ENCODE measurements at regions not wholly inside any gene's neighbourhood (a gene's known extent, or its start where the extent isn't known, plus 50 kb on each side); places are given as distances from the start of the nearest gene placed in this dataset.

- DNase-seq, result no peak
These were observed 418.5 kb upstream of the SEMA3A start for GRCh38 chr7:84612981-84613681.

DNA sequence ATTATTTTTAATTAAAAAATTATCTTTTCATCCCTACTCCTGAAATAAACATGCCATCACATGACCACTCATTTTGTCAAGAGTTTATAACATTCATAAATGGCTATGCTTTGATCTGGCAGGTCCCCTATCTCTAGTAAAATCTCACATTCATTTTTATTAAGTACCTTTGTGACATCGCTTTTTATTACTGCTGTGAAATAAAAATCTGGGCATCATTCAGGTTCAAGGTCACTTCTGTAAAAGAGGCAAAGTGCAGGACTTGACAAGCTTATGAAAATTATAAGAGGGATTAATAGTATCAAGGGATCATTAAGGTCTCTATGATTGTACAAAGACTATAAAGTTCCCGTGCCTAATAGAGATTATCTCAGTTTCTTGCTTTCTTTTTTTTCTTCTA lies 416.8 kb upstream of the SEMA3A start:
- no peak for DNase-seq

DNA sequence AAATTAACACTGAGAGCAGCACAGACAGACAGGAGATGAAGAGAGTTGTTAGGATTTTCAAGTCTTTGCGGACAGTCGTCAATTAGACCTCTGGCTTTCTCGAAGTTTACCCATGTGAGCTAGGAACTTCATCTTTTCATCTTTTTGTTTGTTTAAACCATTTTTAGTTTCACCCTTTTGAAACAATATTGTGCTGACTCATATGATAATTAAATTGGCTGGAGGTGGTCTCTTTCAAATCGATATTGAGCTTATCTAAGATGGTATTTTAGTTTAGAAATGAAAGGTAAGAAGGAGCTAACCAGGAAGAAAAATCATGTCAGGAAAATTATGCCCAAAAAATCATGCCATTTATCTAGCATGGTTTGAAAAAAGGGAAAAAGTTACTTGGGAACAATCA lies 415.8 kb upstream of the SEMA3A start:
- no peak for DNase-seq

DNA sequence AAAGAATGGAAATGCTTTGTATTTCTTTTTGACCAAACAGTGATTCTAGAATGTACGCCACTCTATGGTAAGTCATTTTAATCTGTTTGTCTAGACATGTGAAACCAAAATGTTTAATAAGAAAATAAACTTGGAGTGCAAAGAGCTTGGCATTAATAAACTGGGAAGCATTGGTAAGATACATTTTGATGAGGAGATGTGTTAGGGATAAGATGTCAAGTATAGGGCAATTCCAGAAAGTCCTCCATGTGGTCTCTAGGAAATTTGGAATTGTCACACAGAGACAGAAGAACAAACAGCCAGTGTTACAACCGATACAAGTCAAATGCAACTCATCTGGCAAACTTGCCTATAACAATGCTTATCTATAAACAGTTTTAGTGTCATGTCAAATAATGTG lies 410.7 kb upstream of the SEMA3A start:
- DNase-seq, result no peak

- no peak for DNase-seq
These were observed 409.0 kb upstream of the SEMA3A start for GRCh38 chr7:84603545-84603944.

DNA sequence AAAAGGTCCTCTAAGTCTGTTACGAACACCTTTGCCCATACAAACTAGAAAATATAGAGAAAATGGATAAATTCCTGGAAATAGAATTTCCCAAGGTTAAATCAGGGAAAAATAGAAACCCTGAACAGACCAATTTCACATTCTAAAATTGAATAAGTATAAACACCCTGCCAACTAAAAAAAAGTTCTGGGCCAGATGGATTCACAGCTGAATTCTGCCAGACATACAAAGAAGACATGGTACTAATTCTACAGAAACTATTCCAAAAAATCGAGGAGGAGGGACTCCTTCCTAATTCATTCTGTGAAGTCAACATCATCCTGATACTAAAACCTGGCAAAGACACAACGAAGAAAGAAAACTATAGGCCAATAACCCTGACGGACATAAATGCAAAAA lies 400.4 kb upstream of the SEMA3A start:
- no peak for DNase-seq

- no peak for DNase-seq
These were observed 397.3 kb upstream of the SEMA3A start for GRCh38 chr7:84591897-84592296.

- no peak for DNase-seq
These were observed 394.4 kb upstream of the SEMA3A start for GRCh38 chr7:84589012-84589411.

DNA sequence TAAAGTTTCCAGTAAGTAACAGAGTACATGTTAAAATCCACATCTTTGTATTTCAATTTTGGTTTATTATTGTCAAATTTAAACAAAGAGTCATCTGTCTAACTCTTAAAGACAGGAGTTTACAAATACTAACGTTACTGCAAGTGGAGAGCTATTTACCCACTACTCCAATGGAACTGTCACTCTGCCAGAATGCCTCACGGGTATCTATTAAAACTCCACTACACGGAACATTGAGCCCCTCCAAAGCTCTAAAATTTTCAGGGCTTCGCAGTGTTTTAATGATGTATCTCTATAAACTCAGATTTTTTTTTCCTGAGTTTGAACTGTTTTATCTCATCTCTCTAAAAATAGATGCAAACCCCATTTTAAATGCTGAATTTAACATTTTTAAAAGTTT lies 388.7 kb upstream of the SEMA3A start:
- DNase-seq, result no peak

DNA sequence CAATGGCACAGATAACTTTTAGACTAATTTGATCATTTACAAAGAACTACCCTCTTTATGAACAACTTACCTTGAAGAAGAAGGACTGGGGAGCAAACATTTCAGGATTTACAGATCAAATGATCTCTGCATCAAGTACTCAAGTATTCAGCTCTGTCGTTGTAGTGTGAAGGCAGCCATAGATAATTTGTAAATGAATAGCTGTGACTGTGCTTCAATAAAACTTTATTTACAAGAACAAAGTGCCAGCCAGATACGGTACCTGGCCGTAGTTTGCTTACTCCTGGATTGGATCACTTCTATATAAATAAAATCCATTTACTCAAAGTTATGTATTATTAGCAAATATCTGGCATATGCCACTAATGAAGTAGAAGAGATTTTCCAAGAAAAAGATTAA lies 388.2 kb upstream of the SEMA3A start:
- DNase-seq, result no peak

GRCh38 chr7:84578825-84579224 lies 384.2 kb upstream of the SEMA3A start:
- DNase-seq, result no peak

DNA sequence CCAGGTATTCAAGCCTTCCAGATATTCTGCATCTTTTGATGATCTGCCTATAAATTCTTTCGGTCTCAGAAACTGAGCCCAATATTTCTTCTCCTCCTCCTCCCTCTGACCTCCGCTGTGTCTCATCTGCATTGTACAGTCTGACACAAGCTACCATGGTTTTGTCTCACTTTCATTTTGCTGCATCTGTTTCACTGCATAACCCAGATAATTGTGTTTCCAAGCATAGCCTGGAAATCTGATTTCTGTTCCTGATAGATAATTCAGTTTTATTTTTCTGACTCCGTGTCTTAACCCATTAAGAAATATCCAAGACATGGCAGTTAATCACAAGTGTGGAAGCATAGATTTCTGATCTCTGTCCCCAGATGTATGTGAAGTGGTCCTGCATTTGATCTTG lies 374.2 kb upstream of the SEMA3A start:
- DNase-seq, result no peak

GRCh38 chr7:84565345-84566074 lies 370.9 kb upstream of the SEMA3A start:
- DNase-seq, result no peak

DNA sequence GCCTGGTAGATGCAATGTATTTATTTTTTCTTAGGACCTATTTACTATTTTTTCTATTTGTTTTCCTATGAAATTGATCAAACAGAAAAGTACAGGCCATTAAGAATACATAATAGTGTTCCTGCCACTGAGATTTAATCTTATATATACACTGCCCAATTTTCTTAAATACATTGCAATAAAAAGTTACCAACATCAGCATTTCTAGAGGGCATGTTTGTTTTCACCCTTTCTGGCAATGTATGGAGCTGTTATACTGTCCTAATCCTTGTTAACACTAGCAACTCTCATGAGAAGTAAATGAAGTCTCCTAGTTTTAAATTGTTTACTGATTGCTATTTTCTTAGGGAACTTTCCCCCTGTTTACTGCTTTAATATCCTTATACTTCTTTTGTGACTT lies 359.1 kb upstream of the SEMA3A start:
- DNase-seq, result no peak

DNA sequence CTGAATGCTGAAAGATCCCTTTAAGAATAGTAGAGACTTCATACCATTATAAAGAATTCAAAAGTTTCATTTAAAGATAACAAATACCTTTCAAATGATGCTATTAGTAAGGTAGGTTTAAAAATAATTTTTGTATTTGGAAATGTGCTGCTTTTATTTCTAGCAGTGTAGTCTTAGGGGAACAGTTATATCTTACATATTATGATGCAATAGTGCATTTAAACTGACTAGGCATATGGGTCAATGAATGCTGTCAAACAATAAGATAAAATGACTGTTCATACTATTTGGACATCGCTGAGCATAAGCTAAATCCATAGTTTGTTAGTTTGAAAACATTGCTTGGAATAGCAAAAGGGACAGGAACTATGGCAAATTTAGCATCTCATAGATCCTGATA lies 354.8 kb upstream of the SEMA3A start:
- no peak for DNase-seq

- DNase-seq, result no peak
These were observed 354.1 kb upstream of the SEMA3A start for GRCh38 chr7:84548366-84549365.

DNA sequence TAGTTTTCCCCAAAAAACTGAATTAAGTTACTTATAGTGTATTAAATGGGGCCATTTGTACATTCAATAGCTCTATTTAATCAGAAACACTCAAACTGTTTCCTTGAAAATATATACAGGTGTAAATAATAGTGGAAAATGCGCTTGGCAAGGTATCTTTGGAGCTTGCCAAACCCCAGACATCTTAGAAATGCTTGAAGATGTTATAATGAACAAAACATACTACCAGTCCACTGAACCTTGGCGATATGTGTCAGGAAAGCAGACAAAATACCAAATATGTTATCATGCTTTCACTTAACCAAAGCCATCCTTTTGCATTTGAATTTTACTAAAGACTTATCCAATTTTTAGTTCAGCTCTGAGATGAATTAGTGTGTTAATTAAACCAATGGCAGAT lies 352.7 kb upstream of the SEMA3A start:
- DNase-seq, result no peak

DNA sequence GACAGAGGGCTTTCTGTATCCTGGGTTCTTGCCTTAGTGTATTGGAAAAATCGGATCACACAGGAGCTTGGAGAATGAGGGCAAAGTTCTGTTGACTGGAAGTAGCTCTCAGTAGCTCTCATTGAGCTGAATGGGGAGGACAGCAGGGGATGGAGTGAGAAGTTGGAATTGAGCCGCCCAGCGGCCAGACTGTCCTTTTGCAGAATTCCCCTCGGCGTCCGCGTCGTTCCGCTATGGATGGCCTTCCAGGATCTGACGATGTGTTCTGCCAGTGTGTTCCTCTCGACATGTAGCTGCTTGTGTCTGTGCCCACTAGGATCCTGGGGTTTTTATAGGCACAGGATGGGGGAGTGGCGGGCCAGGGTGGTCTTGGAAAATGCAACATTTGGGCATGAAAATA lies 351.8 kb upstream of the SEMA3A start:
- no peak for DNase-seq

- DNase-seq, result no peak
These were observed 343.7 kb upstream of the SEMA3A start for GRCh38 chr7:84538268-84538667.

GRCh38 chr7:84536271-84536870 lies 341.8 kb upstream of the SEMA3A start:
- DNase-seq, result no peak

- DNase-seq, result no peak
These were observed 341.1 kb upstream of the SEMA3A start for GRCh38 chr7:84535580-84536270.

DNA sequence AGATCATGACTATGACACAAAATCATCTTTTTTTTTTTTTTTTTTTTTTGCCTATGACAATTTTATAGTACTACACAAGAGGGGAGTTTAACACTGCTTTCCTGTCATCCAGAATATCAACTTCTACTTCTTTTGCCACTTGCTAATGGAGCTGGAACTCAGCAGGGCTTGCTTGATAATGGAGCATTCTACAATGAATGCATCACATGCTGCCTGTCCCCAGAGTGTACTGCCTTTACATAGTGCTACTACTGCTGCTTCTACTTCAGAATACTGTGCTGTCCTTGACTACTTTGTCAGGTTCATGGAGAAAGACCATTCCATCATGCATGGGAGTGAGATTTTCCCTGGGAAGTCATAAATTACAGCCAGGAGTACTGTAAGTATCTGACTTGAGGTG lies 338.6 kb upstream of the SEMA3A start:
- no peak for DNase-seq

GRCh38 chr7:84532196-84532595 lies 337.6 kb upstream of the SEMA3A start:
- DNase-seq, result no peak
